OCI-LY1 (cell line): ENCODE measurements at regions not wholly inside any gene's neighbourhood (a gene's known extent, or its start where the extent isn't known, plus 50 kb on each side); places are given as distances from the start of the nearest gene placed in this dataset.

Source experiments
- CTCF ChIP-seq: fragments of 200-600 bp; sonication (generic), shearing (Covaris generic); IDR thresholded peaks from 2 replicates; pipeline ENCODE4 v1.5.1; 2017; ENCODE audit warnings: mild to moderate bottlenecking, antibody characterized with exemption, low read length, moderate library complexity, mixed read lengths
- EZH2 ChIP-seq: fragments of 200-600 bp; sonication (generic), shearing (Covaris generic); IDR thresholded peaks from 2 replicates; pipeline ENCODE4 v1.8.0; 2017; ENCODE audit warnings: borderline replicate concordance, mixed run types, mild to moderate bottlenecking, antibody characterized with exemption, low read length, moderate library complexity, mixed read lengths

GRCh38 chr9:115983366-115983765 is 170.2 kb upstream of the PAPPA start:
- TF ChIP-seq EZH2 (no peak), CTCF (no peak)
